IMR-90 (cell line): ENCODE measurements at regions not wholly inside any gene's neighbourhood (a gene's known extent, or its start where the extent isn't known, plus 50 kb on each side); places are given as distances from the start of the nearest gene placed in this dataset.

Experiments used
- ATAC-seq: fragments of 200-7000 bp; cut with Tn5 transposase; 2 replicates; pipeline ENCODE4 v1.9.1; 2020; ENCODE audit warnings: low read depth, mild to moderate bottlenecking, moderate library complexity
- BruUV-seq: library from RNA; stranded (reverse); fragments of 400-500 nt; replicated peaks from 2 replicates; lab custom pipeline; 2021; lab: Mats Ljungman, UMichigan
- CTCF ChIA-PET: fragments of 300-600 bp; formaldehyde crosslinking; extraction: SDS; loops from one replicate; lab custom pipeline; 2021; ENCODE audit warnings: antibody characterized with exemption; lab: Yijun Ruan, JAX
- POLR2A ChIA-PET: fragments of 300-600 bp; sonication (Branson Sonifier 250); formaldehyde crosslinking; loops from one replicate; lab custom pipeline; 2022; ENCODE audit warnings: antibody characterized with exemption; ENCODE audit not compliant: unreplicated experiment; lab: Charles Lee
- DNase-seq: peaks from one replicate; pipeline ENCODE4 v3.0.0; 2013
- H2AFZ ChIP-seq: replicated peaks from 2 replicates; pipeline ENCODE3; 2013; ENCODE audit warnings: low read length, mild to moderate bottlenecking; ENCODE audit not compliant: poor library complexity
- H2AK5ac ChIP-seq: 2 replicates; pipeline ENCODE4 v1.6.1; 2013; ENCODE audit warnings: low read depth, low read length, inconsistent platforms
- H2AK9ac ChIP-seq: replicated peaks from 2 replicates; pipeline ENCODE3; 2013; ENCODE audit warnings: mild to moderate bottlenecking, low read depth, low read length, moderate library complexity; ENCODE audit not compliant: poor library complexity
- H2BK120ac ChIP-seq: 2 replicates; pipeline ENCODE4 v1.6.1; 2013; ENCODE audit warnings: low read depth, low read length, inconsistent platforms
- H2BK15ac ChIP-seq: 3 replicates; pipeline ENCODE4 v1.6.1; 2013; ENCODE audit warnings: low read depth, low read length, inconsistent platforms
- H2BK20ac ChIP-seq: 2 replicates; pipeline ENCODE4 v1.6.1; 2013; ENCODE audit warnings: low read depth, mild to moderate bottlenecking, inconsistent platforms, low read length, moderate library complexity
- H2BK5ac ChIP-seq: 2 replicates; pipeline ENCODE4 v1.6.1; 2013; ENCODE audit warnings: mild to moderate bottlenecking, low read depth, low read length, inconsistent platforms; ENCODE audit not compliant: poor library complexity, severe bottlenecking
- H3K14ac ChIP-seq: replicated peaks from 2 replicates; pipeline ENCODE4 v1.6.1; 2013; ENCODE audit warnings: low read depth, low read length, inconsistent platforms
- H3K18ac ChIP-seq: 2 replicates; pipeline ENCODE4 v1.6.1; 2013; ENCODE audit warnings: low read depth, low read length, control low read depth
- H3K23ac ChIP-seq: 2 replicates; pipeline ENCODE4 v1.6.1; 2013; ENCODE audit warnings: low read depth, low read length, inconsistent platforms
- H3K27ac ChIP-seq: 2 replicates; pipeline ENCODE4 v1.5.1; 2013; ENCODE audit warnings: mild to moderate bottlenecking, control low read depth, low read length; ENCODE audit not compliant: insufficient read depth
- H3K27me3 ChIP-seq: 2 replicates; pipeline ENCODE4 v1.6.1; 2013; ENCODE audit warnings: low read length; ENCODE audit not compliant: control insufficient read depth, insufficient read depth
- H3K36me3 ChIP-seq: 2 replicates; pipeline ENCODE4 v1.6.1; 2013; ENCODE audit warnings: low read length, mixed read lengths; ENCODE audit not compliant: control insufficient read depth, insufficient read depth
- H3K4ac ChIP-seq: 2 replicates; pipeline ENCODE4 v1.6.1; 2013; ENCODE audit warnings: low read depth, low read length, inconsistent platforms
- H3K4me1 ChIP-seq: 2 replicates; pipeline ENCODE4 v1.6.1; 2013; ENCODE audit warnings: low read length, mixed read lengths; ENCODE audit not compliant: control insufficient read depth, insufficient read depth
- H3K4me2 ChIP-seq: 2 replicates; pipeline ENCODE4 v1.6.1; 2013; ENCODE audit warnings: low read depth, mild to moderate bottlenecking, control low read depth, low read length, moderate library complexity
- H3K4me3 ChIP-seq: 2 replicates; pipeline ENCODE4 v1.5.1; 2013; ENCODE audit warnings: low read depth, mild to moderate bottlenecking, control low read depth, low read length, moderate library complexity; ENCODE audit not compliant: insufficient read depth
- H3K56ac ChIP-seq: 2 replicates; pipeline ENCODE4 v1.6.1; 2013; ENCODE audit warnings: low read length, inconsistent platforms; ENCODE audit not compliant: insufficient read depth; ENCODE audit errors: extremely low read depth
- H3K79me1 ChIP-seq, 2 experiments: 2 replicates each; pipeline ENCODE4 v1.6.1; 2013; ENCODE audit warnings: low read length in 2 of 2, inconsistent platforms in 1 of 2, low read depth in 1 of 2
- H3K9ac ChIP-seq: 2 replicates; pipeline ENCODE4 v1.6.1; 2013; ENCODE audit warnings: low read depth, low read length, control low read depth
- H3K9me1 ChIP-seq: 2 replicates; pipeline ENCODE4 v1.6.1; 2013; ENCODE audit warnings: low read length, inconsistent platforms; ENCODE audit not compliant: insufficient read depth
- H3K9me3 ChIP-seq: 2 replicates; pipeline ENCODE4 v1.6.1; 2013; ENCODE audit warnings: low read length; ENCODE audit not compliant: control insufficient read depth, insufficient read depth
- H4K20me1 ChIP-seq: 2 replicates; pipeline ENCODE4 v1.6.1; 2013; ENCODE audit warnings: low read length, inconsistent platforms; ENCODE audit not compliant: insufficient read depth
- H4K5ac ChIP-seq: 2 replicates; pipeline ENCODE4 v1.6.1; 2013; ENCODE audit warnings: mild to moderate bottlenecking, low read depth, low read length, control low read depth
- H4K8ac ChIP-seq, 2 experiments: 2 replicates each; pipeline ENCODE4 v1.6.1; 2013; ENCODE audit warnings: low read depth in 2 of 2, low read length in 2 of 2, control low read depth in 1 of 2, inconsistent platforms in 1 of 2
- H4K91ac ChIP-seq: 2 replicates; pipeline ENCODE4 v1.6.1; 2013; ENCODE audit warnings: low read depth, low read length, inconsistent platforms; ENCODE audit not compliant: insufficient read depth
- BHLHE40 ChIP-seq: fragments of 150-350 bp; IDR thresholded peaks from 2 replicates; pipeline ENCODE4 v1.6.1; 2016; ENCODE audit warnings: mild to moderate bottlenecking, low read depth, low read length
- CTCF ChIP-seq: conservative IDR thresholded peaks from 2 replicates; pipeline ENCODE4 v1.5.1; 2012; ENCODE audit warnings: mild to moderate bottlenecking, low read depth, low read length, improper control_type of control experiment
- ELK1 ChIP-seq: fragments of 150-350 bp; IDR thresholded peaks from 2 replicates; pipeline ENCODE4 v1.6.1; 2016; ENCODE audit warnings: low read depth, mild to moderate bottlenecking, low read length, moderate library complexity, borderline replicate concordance
- FOS ChIP-seq: fragments of 150-350 bp; IDR thresholded peaks from 2 replicates; pipeline ENCODE4 v1.6.1; 2016; ENCODE audit warnings: low read depth, low read length
- MAFK ChIP-seq: IDR thresholded peaks from 2 replicates; pipeline ENCODE4 v1.6.1; 2012; ENCODE audit warnings: low read depth, low read length, improper control_type of control experiment
- MXI1 ChIP-seq: IDR thresholded peaks from 2 replicates; pipeline ENCODE4 v1.6.1; 2012; ENCODE audit warnings: low read depth, mild to moderate bottlenecking, low read length, moderate library complexity, borderline replicate concordance
- POLR2A ChIP-seq: IDR thresholded peaks from 2 replicates; pipeline ENCODE4 v1.6.1; 2012; ENCODE audit warnings: mild to moderate bottlenecking, low read depth, low read length
- RAD21 ChIP-seq: IDR thresholded peaks from 2 replicates; pipeline ENCODE4 v1.6.1; 2012; ENCODE audit warnings: low read length, improper control_type of control experiment
- USF2 ChIP-seq: fragments of 150-350 bp; IDR thresholded peaks from 2 replicates; pipeline ENCODE4 v1.6.1; 2017; ENCODE audit warnings: mild to moderate bottlenecking, antibody characterized with exemption, low read length, low read depth
- WGBS, 2 experiments: methylation state at CpG; one replicate each; pipeline versions ENCODE4 v1.1.5 to v1.1.7; 2013; ENCODE audit warnings: missing lambda C conversion rate in 2 of 2; ENCODE audit not compliant: insufficient read length in 1 of 2; ENCODE audit errors: extremely low coverage in 2 of 2; 5-methylcytosine and 5-hydroxymethylcytosine counted together
- dilution Hi-C: fragments of 300-500 bp; cut with HindIII; formaldehyde crosslinking; loops from one replicate; pipeline ENCODE4 v1.14.3; 2018; ENCODE audit warnings: low sequenced_read_pairs; ENCODE audit not compliant: unreplicated experiment
- in situ Hi-C: fragments of 300-500 bp; cut with MboI; formaldehyde crosslinking; loops from 3 replicates; pipeline ENCODE4 v1.14.3; 2019; ENCODE audit warnings: low sequenced_read_pairs, inconsistent platforms, mixed read lengths
- intact Hi-C: fragments of 100-400 bp; cut with micrococcal nuclease; formaldehyde crosslinking; loops from 2 replicates; pipeline ENCODE4 v1.10.0; 2022

- no peak for TF ChIP-seq USF2
- no peak for TF ChIP-seq MXI1
- no peak for TF ChIP-seq POLR2A
- TF ChIP-seq FOS, result no peak
- no peak for TF ChIP-seq BHLHE40
- no peak for TF ChIP-seq MAFK
- no peak for TF ChIP-seq ELK1
- no peak for TF ChIP-seq CTCF
- no peak for TF ChIP-seq RAD21
- in situ Hi-C loops (no loop called here), intact Hi-C loops (no loop called here), dilution Hi-C loops (no loop called here)
- Histone ChIP-seq H3K79me1 (no peaks in the 10 kb centered on the region), H2BK20ac (no peak overlapping the region), H3K4ac (no peak overlapping the region), H3K56ac (no peak overlapping the region), H2BK15ac (no peak overlapping the region), H3K23ac (no peak overlapping the region), H3K9me1 (no peaks in the 10 kb centered on the region), H2AK9ac (no peak overlapping the region), H4K8ac (no peak overlapping the region), H2AK5ac (no peak overlapping the region), H2AFZ (no peak overlapping the region), H3K14ac (no peak overlapping the region), H2BK120ac (no peak overlapping the region), H3K9ac (no peak overlapping the region), H3K27me3 (no peaks in the 10 kb centered on the region), H2BK5ac (no peak overlapping the region), H3K18ac (no peak overlapping the region), H4K91ac (no peak overlapping the region), H3K36me3 (no peaks in the 10 kb centered on the region), H4K5ac (no peak overlapping the region), H3K9me3 (peaks cover 6% of the 10 kb centered on the region), H3K27ac (no peak overlapping the region), H3K4me1 (no peaks in the 10 kb centered on the region), H3K4me3 (no peak overlapping the region), H4K20me1 (no peaks in the 10 kb centered on the region), H3K4me2 (no peak overlapping the region)
- CTCF ChIA-PET, result no interaction called here
- DNase-seq (no peak), ATAC-seq (no peak)
- BruUV-seq, result no TSS peak
- WGBS, 2 experiments, result no CpG with 5 or more reads among the region's 5 CpGs
- POLR2A ChIA-PET, result no interaction called here
Observed at GRCh38 chr3:3296979-3297381, 117.5 kb upstream of the CRBN start.
